ENCODE measurements at regions not wholly inside any gene's neighbourhood (a gene's known extent, or its start where the extent isn't known, plus 50 kb on each side); places are given as distances from the start of the nearest gene placed in this dataset.

GRCh38 chr2:4518596-4518995, 815.2 kb downstream of the DCDC2C start:
- no peak for DNase-seq

GRCh38 chr2:4522498-4523421, 819.4 kb downstream of the DCDC2C start:
- no peak for DNase-seq

GRCh38 chr2:4527416-4527815, 824.0 kb downstream of the DCDC2C start:
- DNase-seq: no peak

GRCh38 chr2:4528246-4528645, 824.9 kb downstream of the DCDC2C start:
- DNase-seq: no peak

- no peak for DNase-seq
Measured at GRCh38 chr2:4528773-4529172, 825.4 kb downstream of the DCDC2C start.

- no peak for DNase-seq
Measured at GRCh38 chr2:4529738-4530137, 826.4 kb downstream of the DCDC2C start.

- DNase-seq: no peak
Measured at GRCh38 chr2:4530231-4530630, 826.9 kb downstream of the DCDC2C start.

GRCh38 chr2:4533806-4534205, 830.4 kb downstream of the DCDC2C start:
- no peak for DNase-seq

GRCh38 chr2:4539121-4539520, 835.7 kb downstream of the DCDC2C start:
- no peak for DNase-seq

- no peak for DNase-seq
Measured at GRCh38 chr2:4549666-4550210, 846.4 kb downstream of the DCDC2C start.

- no peak for DNase-seq
Measured at GRCh38 chr2:4551691-4552474, 848.5 kb downstream of the DCDC2C start.

GRCh38 chr2:4553241-4553640, 849.9 kb downstream of the DCDC2C start:
- DNase-seq: no peak

- no peak for DNase-seq
Measured at GRCh38 chr2:4556135-4556896, 852.9 kb downstream of the DCDC2C start.

GRCh38 chr2:4561196-4561595, 857.8 kb downstream of the DCDC2C start:
- DNase-seq: no peak

- no peak for DNase-seq
Measured at GRCh38 chr2:4576075-4576474, 872.7 kb downstream of the DCDC2C start.

- no peak for DNase-seq
Measured at GRCh38 chr2:4579977-4580376, 876.6 kb downstream of the DCDC2C start.

GRCh38 chr2:4585057-4585635, 881.8 kb downstream of the DCDC2C start:
- no peak for DNase-seq

GRCh38 chr2:4588606-4589005, 885.2 kb downstream of the DCDC2C start:
- DNase-seq: no peak

- no peak for DNase-seq
Measured at GRCh38 chr2:4591261-4591660, 887.9 kb downstream of the DCDC2C start.

- DNase-seq: no peak
Measured at GRCh38 chr2:4597400-4597799, 894.0 kb downstream of the DCDC2C start.

GRCh38 chr2:4604767-4605166, 901.4 kb downstream of the DCDC2C start:
- DNase-seq: no peak

- DNase-seq: no peak
Measured at GRCh38 chr2:4618141-4618540, 914.8 kb downstream of the DCDC2C start.
